NCI-H748 (cell line): ENCODE measurements at regions not wholly inside any gene's neighbourhood (a gene's known extent, or its start where the extent isn't known, plus 50 kb on each side); places are given as distances from the start of the nearest gene placed in this dataset.
A peak's percentile ranks its signal among the peaks of the same experiment; 100 is the strongest.
"Not testable (repeated sequence)": the region's sequence is repeated elsewhere in the genome, so short reads cannot be mapped to it uniquely, and the experiment has no call there.

Source experiments
- DNase-seq: peaks from one replicate; lab custom pipeline; 2025; ENCODE audit not compliant: unreplicated experiment; lab: John Stamatoyannopoulos, UW

GRCh38 chr13:81226830-81227229 lies 885.9 kb upstream of the SPRY2 start:
- DNase-seq: not testable (repeated sequence)

- DNase-seq: peak; percentile 19
Observed at GRCh38 chr13:81224209-81224833, 883.4 kb upstream of the SPRY2 start.

GRCh38 chr13:81223778-81224177 lies 882.9 kb upstream of the SPRY2 start:
- no peak for DNase-seq

- no peak for DNase-seq
Observed at GRCh38 chr13:81211713-81212112, 870.8 kb upstream of the SPRY2 start.

- no peak for DNase-seq
Observed at GRCh38 chr13:81207636-81208035, 866.7 kb upstream of the SPRY2 start.

GRCh38 chr13:81207231-81207630 lies 866.3 kb upstream of the SPRY2 start:
- no peak for DNase-seq

GRCh38 chr13:81203783-81204182 lies 862.9 kb upstream of the SPRY2 start:
- no peak for DNase-seq

- DNase-seq: no peak
Observed at GRCh38 chr13:81199956-81200355, 859.0 kb upstream of the SPRY2 start.

- no peak for DNase-seq
Observed at GRCh38 chr13:81197966-81198365, 857.0 kb upstream of the SPRY2 start.

GRCh38 chr13:81197483-81197882 lies 856.6 kb upstream of the SPRY2 start:
- no peak for DNase-seq

GRCh38 chr13:81194362-81194761 lies 853.4 kb upstream of the SPRY2 start:
- no peak for DNase-seq

GRCh38 chr13:81184556-81185265 lies 843.8 kb upstream of the SPRY2 start:
- no peak for DNase-seq

GRCh38 chr13:81172603-81173002 lies 831.7 kb upstream of the SPRY2 start:
- peak; percentile 54 for DNase-seq

GRCh38 chr13:81171065-81171647 lies 830.2 kb upstream of the SPRY2 start:
- DNase-seq: peak; percentile 51

- DNase-seq: not testable (repeated sequence)
Observed at GRCh38 chr13:81163823-81164222, 822.9 kb upstream of the SPRY2 start.

GRCh38 chr13:81153478-81153877 lies 812.6 kb upstream of the SPRY2 start:
- DNase-seq: no peak

- DNase-seq: no peak
Observed at GRCh38 chr13:81148822-81149221, 807.9 kb upstream of the SPRY2 start.

- not testable (repeated sequence) for DNase-seq
Observed at GRCh38 chr13:81146576-81146975, 805.6 kb upstream of the SPRY2 start.

GRCh38 chr13:81142306-81142999 lies 801.5 kb upstream of the SPRY2 start:
- DNase-seq: no peak

- DNase-seq: no peak
Observed at GRCh38 chr13:81140675-81141074, 799.7 kb upstream of the SPRY2 start.

- no peak for DNase-seq
Observed at GRCh38 chr13:81139987-81140386, 799.1 kb upstream of the SPRY2 start.
